Sigmoid colon (tissue), 6 donors: ENCODE measurements at regions not wholly inside any gene's neighbourhood (a gene's known extent, or its start where the extent isn't known, plus 50 kb on each side); places are given as distances from the start of the nearest gene placed in this dataset.
"Not testable (repeated sequence)": the region's sequence is repeated elsewhere in the genome, so short reads cannot be mapped to it uniquely, and the experiment has no call there.

Experiments used
- DNase-seq: peaks from one replicate; pipeline ENCODE4 v3.0.0-alpha.2; 2019
- H3K27ac ChIP-seq, 4 donors: fragments of 200-600 bp; sonication (generic); one replicate each; pipeline ENCODE4 v1.5.1; 2016 to 2019; ENCODE audit warnings: mild to moderate bottlenecking in 1 of 4
- H3K27me3 ChIP-seq, 3 donors: fragments of 200-600 bp; sonication (generic); one replicate each; pipeline ENCODE4 v1.5.1; 2019; ENCODE audit warnings: mild to moderate bottlenecking in 1 of 3
- H3K36me3 ChIP-seq, 4 donors: fragments of 200-600 bp; sonication (generic); one replicate each; pipeline ENCODE4 v1.5.1; 2016 to 2019
- H3K4me1 ChIP-seq, 4 donors: fragments of 200-600 bp; sonication (generic); one replicate each; pipeline ENCODE4 v1.5.1; 2017 to 2019
- H3K4me3 ChIP-seq, 4 donors: fragments of 200-600 bp; sonication (generic); one replicate each; pipeline ENCODE4 v1.5.1; 2017 to 2019; ENCODE audit warnings: mild to moderate bottlenecking in 2 of 4, moderate library complexity in 1 of 4
- H3K9me3 ChIP-seq, 4 donors: fragments of 200-600 bp in 3 of 4; sonication (generic) in 3 of 4; one replicate each; pipeline versions ENCODE4 v1.5.1 to v1.6.1; 2013 to 2019
- EP300 ChIP-seq, 4 donors: sonication (generic); formaldehyde crosslinking; IDR thresholded peaks; one replicate each; pipeline ENCODE4 v1.6.1; 2017; ENCODE audit warnings: antibody characterized with exemption in 4 of 4
- POLR2A ChIP-seq, 2 donors: fragments of 450-650 bp; IDR thresholded peaks; one replicate each; pipeline ENCODE4 v1.6.1; 2016; ENCODE audit warnings: antibody characterized with exemption in 2 of 2, mild to moderate bottlenecking in 2 of 2, moderate library complexity in 2 of 2
- POLR2AphosphoS5 ChIP-seq, 4 donors: sonication (generic); formaldehyde crosslinking; IDR thresholded peaks; one replicate each; pipeline ENCODE4 v1.6.1; 2017; ENCODE audit warnings: antibody characterized with exemption in 4 of 4
- WGBS, 2 donors: extraction: QIAGEN DNeasy Blood & Tissue Kit; methylation state at CpG; one replicate each; pipeline ENCODE4 v1.1.7; 2013; 5-methylcytosine and 5-hydroxymethylcytosine counted together
- intact Hi-C: fragments of 100-400 bp; cut with DNase I; formaldehyde crosslinking; loops from one replicate; pipeline ENCODE4 v1.15.1; 2023
- TF ChIP-seq, protein P1 (sequence below), 4 experiments: fragments of 450-650 bp in 3 of 4; fragments of 200-600 bp in 1 of 4; IDR thresholded peaks; one replicate each; pipeline ENCODE4 v1.5.1; 2016 to 2019; ENCODE audit warnings: antibody characterized with exemption in 4 of 4, mild to moderate bottlenecking in 3 of 4, moderate library complexity in 2 of 4
- donor health status: healthy with polysubstance abuse.
- donor health status: healthy.

GRCh38 chr2:37753758-37754157, 82.3 kb upstream of the CDC42EP3 start:
- intact Hi-C loops, result no loop called here
- Histone ChIP-seq H3K4me3 (no peak overlapping the region), H3K36me3 (no peaks in the 10 kb centered on the region), H3K4me1 (peaks cover 0 to 9% (median 0%) of the 10 kb centered on the region in 4 donors), H3K27me3 (no peaks in the 10 kb centered on the region), H3K9me3 (no peaks in the 10 kb centered on the region), H3K27ac (no peak overlapping the region)
- 21 to 68% methylated on average over 8 of the region's 8 CpGs for WGBS, 2 donors
- no peak for DNase-seq
- TF ChIP-seq, protein P1, sequence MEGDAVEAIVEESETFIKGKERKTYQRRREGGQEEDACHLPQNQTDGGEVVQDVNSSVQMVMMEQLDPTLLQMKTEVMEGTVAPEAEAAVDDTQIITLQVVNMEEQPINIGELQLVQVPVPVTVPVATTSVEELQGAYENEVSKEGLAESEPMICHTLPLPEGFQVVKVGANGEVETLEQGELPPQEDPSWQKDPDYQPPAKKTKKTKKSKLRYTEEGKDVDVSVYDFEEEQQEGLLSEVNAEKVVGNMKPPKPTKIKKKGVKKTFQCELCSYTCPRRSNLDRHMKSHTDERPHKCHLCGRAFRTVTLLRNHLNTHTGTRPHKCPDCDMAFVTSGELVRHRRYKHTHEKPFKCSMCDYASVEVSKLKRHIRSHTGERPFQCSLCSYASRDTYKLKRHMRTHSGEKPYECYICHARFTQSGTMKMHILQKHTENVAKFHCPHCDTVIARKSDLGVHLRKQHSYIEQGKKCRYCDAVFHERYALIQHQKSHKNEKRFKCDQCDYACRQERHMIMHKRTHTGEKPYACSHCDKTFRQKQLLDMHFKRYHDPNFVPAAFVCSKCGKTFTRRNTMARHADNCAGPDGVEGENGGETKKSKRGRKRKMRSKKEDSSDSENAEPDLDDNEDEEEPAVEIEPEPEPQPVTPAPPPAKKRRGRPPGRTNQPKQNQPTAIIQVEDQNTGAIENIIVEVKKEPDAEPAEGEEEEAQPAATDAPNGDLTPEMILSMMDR (IDR thresholded peaks at IDR 0.05), result no peak
- TF ChIP-seq EP300 (IDR thresholded peaks at IDR 0.05) (no peak), POLR2AphosphoS5 (IDR thresholded peaks at IDR 0.05) (no peak), POLR2A (IDR thresholded peaks at IDR 0.05) (no peak)

DNA sequence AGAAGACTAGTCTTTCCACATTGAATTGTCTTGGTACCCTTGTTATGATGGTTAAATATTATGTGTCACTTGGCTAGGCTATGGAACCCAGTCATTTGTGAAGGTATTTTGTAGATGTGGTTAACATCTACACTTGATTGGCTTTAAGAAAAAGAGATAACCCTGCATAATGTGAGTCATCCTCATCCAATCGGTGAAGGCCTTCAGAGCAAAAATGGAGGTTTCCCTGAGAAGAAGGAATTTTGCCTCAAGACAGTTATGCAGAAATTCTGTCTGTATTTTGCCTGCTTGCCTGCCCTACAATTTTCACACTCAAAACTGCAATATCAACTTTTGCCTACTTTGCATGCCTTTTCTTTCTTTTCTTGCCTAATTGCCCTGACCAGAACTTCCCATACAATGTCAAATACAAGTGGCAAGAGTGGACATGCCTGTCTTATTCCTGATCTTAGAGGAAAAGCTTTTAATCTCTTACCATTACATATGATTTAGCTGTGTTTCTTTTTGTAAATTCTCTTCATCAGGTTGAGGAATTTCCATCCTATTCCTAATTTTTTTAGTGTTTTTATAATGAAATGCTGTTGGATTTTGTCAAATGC, 84.6 kb upstream of the CDC42EP3 start:
- H3K36me3 ChIP-seq, intact Hi-C loops, DNase-seq, H3K27me3 ChIP-seq, H3K4me1 ChIP-seq, H3K27ac ChIP-seq, H3K4me3 ChIP-seq, H3K9me3 ChIP-seq: not testable (repeated sequence)
- WGBS, 2 donors, result 88 to 97% methylated on average over 1 of the region's 1 CpG

DNA sequence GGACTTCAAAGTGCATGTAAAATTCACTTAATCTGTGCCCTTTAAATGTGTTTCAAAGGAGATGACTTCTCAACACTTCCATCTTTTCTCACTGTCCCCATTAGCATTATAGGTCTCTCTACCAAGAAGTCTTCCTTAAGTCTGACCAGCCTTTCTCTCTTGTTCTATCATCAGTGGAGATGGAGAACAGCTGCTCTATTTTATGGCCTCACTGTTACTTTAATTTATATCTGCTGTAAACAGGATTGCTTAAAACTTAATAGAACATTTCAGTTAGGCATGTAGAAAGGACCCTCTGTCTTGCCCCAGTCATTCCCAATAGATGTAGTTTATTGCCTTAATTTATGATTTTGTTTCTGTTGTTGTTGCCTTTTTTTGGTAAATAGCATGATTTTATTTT, 86.0 kb upstream of the CDC42EP3 start:
- H3K4me3 ChIP-seq, DNase-seq, H3K4me1 ChIP-seq, H3K27ac ChIP-seq, H3K9me3 ChIP-seq, H3K27me3 ChIP-seq, H3K36me3 ChIP-seq, intact Hi-C loops: not testable (repeated sequence)
- TF ChIP-seq POLR2AphosphoS5 (IDR thresholded peaks at IDR 0.05), result peak in 1 of 4 donors; percentile 12

DNA sequence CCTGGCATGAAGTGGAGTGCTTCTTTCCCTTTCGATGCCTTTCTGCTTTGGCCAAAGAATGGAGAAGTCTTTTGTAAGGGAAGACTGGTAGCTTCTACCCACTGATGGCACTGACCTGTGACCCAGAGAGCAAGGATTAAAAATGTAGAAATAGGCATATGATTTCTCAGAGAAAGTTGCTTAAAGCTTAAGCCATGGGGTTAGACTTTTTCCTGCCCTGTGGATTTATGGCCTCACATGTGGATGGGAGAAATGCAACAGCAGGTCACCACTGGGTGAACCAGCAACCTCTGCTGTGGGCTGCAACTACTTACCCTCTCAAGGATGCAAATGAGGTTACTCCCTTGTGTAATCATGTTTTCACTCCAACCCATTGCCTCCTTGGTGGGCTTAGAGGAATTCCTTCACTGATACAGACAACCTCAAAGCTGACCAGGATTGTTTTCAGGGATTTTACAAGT, 86.7 kb upstream of the CDC42EP3 start:
- H3K4me3 ChIP-seq, H3K27ac ChIP-seq, H3K4me1 ChIP-seq, H3K9me3 ChIP-seq, DNase-seq, H3K36me3 ChIP-seq, intact Hi-C loops, H3K27me3 ChIP-seq: not testable (repeated sequence)
- 88 to 91% methylated on average over 1 of the region's 1 CpG for WGBS, 2 donors

- H3K9me3 ChIP-seq, intact Hi-C loops, H3K27ac ChIP-seq, DNase-seq, H3K4me3 ChIP-seq, H3K36me3 ChIP-seq, H3K4me1 ChIP-seq, H3K27me3 ChIP-seq: not testable (repeated sequence)
- 38 to 76% methylated on average over 1 of the region's 1 CpG for WGBS, 2 donors
These were observed 88.5 kb upstream of the CDC42EP3 start for GRCh38 chr2:37759989-37760388.

GRCh38 chr2:37760471-37760870, 89.0 kb upstream of the CDC42EP3 start:
- H3K27me3 ChIP-seq, result no peaks in the 10 kb centered on the region
- no peak for TF ChIP-seq POLR2A (IDR thresholded peaks at IDR 0.05)
- TF ChIP-seq, protein P1 (IDR thresholded peaks at IDR 0.05), result no peak
- no peak for TF ChIP-seq POLR2AphosphoS5 (IDR thresholded peaks at IDR 0.05)
- TF ChIP-seq EP300 (IDR thresholded peaks at IDR 0.05), result no peak
- DNase-seq, result no peak
- H3K9me3 ChIP-seq, result no peaks in the 10 kb centered on the region
- intact Hi-C loops, result no loop called here
- no peaks in the 10 kb centered on the region for H3K36me3 ChIP-seq
- H3K4me1 ChIP-seq, result peaks cover 0 to 9% (median 0%) of the 10 kb centered on the region in 4 donors
- no peak overlapping the region for H3K4me3 ChIP-seq
- H3K27ac ChIP-seq, result no peak overlapping the region
- WGBS, 2 donors, result 61 to 72% methylated on average over 6 of the region's 6 CpGs

GRCh38 chr2:37762281-37762680, 90.8 kb upstream of the CDC42EP3 start:
- H3K27me3 ChIP-seq, H3K9me3 ChIP-seq, H3K27ac ChIP-seq, H3K4me3 ChIP-seq, H3K36me3 ChIP-seq, DNase-seq, intact Hi-C loops: not testable (repeated sequence)
- WGBS, 2 donors, result 75 to 85% methylated on average over 2 of the region's 2 CpGs
- H3K4me1 ChIP-seq, result peaks cover 0 to 21% (median 6%) of the 10 kb centered on the region in 4 donors
